ENCODE measurements at regions not wholly inside any gene's neighbourhood (a gene's known extent, or its start where the extent isn't known, plus 50 kb on each side); places are given as distances from the start of the nearest gene placed in this dataset.

- TF ChIP-seq, protein P1, sequence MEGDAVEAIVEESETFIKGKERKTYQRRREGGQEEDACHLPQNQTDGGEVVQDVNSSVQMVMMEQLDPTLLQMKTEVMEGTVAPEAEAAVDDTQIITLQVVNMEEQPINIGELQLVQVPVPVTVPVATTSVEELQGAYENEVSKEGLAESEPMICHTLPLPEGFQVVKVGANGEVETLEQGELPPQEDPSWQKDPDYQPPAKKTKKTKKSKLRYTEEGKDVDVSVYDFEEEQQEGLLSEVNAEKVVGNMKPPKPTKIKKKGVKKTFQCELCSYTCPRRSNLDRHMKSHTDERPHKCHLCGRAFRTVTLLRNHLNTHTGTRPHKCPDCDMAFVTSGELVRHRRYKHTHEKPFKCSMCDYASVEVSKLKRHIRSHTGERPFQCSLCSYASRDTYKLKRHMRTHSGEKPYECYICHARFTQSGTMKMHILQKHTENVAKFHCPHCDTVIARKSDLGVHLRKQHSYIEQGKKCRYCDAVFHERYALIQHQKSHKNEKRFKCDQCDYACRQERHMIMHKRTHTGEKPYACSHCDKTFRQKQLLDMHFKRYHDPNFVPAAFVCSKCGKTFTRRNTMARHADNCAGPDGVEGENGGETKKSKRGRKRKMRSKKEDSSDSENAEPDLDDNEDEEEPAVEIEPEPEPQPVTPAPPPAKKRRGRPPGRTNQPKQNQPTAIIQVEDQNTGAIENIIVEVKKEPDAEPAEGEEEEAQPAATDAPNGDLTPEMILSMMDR (IDR thresholded peaks at IDR 0.05), result no peak
- TF ChIP-seq POLR2A (IDR thresholded peaks at IDR 0.05) (no peak), EP300 (IDR thresholded peaks at IDR 0.05) (no peak), POLR2AphosphoS5 (IDR thresholded peaks at IDR 0.05) (no peak)
These were observed 96.6 kb downstream of the HPGD start for GRCh38 chr4:174425669-174426068.
